Panc1 (cell line): ENCODE measurements at regions not wholly inside any gene's neighbourhood (a gene's known extent, or its start where the extent isn't known, plus 50 kb on each side); places are given as distances from the start of the nearest gene placed in this dataset.

Experiments used
- POLR2AphosphoS5 ChIP-seq: IDR thresholded peaks from 2 replicates; pipeline ENCODE4 v1.6.1; 2012; ENCODE audit warnings: mild to moderate bottlenecking, low read depth, low read length, moderate library complexity
- SIN3A ChIP-seq: IDR thresholded peaks from 2 replicates; pipeline ENCODE4 v1.6.1; 2012; ENCODE audit warnings: low read depth, mild to moderate bottlenecking, low read length, moderate library complexity, borderline replicate concordance; ENCODE audit not compliant: insufficient read depth
- TCF7L2 ChIP-seq: IDR thresholded peaks from 2 replicates; pipeline ENCODE4 v1.6.1; 2011; ENCODE audit warnings: mild to moderate bottlenecking, low read depth, low read length, inconsistent platforms
- TF ChIP-seq, protein P1 (sequence below): fragments of 450-650 bp; IDR thresholded peaks from 2 replicates; pipeline ENCODE4 v1.5.1; 2017; ENCODE audit warnings: mild to moderate bottlenecking
- TF ChIP-seq, protein P2 (sequence below), 2 experiments: IDR thresholded peaks; 2 replicates each; pipeline ENCODE4 v1.6.1; 2011 to 2012; ENCODE audit warnings: low read depth in 2 of 2, control low read depth in 1 of 2, low read length in 1 of 2, mild to moderate bottlenecking in 1 of 2, moderate library complexity in 1 of 2; ENCODE audit not compliant: insufficient read depth in 1 of 2

DNA sequence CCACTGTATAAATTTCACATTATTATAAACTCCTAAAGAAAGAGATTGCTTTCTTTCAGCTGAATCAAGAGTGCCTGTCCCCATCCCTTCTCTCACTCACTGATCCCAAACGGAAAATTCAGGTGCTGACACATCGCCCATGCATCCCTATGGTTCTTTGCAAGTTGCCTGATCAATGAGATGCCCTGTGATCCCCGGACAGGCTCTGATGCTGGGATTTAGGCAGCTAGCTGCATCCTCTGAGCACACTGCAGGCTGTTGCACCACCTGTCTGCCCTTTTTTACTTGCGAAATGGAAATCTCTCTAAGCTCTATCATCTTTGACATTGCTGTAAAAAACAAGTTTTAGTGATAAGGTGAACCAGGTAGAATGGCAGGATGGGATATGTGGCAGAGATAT, 456.5 kb downstream of the GATA3 start:
- TF ChIP-seq, protein P1, sequence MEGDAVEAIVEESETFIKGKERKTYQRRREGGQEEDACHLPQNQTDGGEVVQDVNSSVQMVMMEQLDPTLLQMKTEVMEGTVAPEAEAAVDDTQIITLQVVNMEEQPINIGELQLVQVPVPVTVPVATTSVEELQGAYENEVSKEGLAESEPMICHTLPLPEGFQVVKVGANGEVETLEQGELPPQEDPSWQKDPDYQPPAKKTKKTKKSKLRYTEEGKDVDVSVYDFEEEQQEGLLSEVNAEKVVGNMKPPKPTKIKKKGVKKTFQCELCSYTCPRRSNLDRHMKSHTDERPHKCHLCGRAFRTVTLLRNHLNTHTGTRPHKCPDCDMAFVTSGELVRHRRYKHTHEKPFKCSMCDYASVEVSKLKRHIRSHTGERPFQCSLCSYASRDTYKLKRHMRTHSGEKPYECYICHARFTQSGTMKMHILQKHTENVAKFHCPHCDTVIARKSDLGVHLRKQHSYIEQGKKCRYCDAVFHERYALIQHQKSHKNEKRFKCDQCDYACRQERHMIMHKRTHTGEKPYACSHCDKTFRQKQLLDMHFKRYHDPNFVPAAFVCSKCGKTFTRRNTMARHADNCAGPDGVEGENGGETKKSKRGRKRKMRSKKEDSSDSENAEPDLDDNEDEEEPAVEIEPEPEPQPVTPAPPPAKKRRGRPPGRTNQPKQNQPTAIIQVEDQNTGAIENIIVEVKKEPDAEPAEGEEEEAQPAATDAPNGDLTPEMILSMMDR: no peak
- no peak for TF ChIP-seq POLR2AphosphoS5
- TF ChIP-seq, protein P2, sequence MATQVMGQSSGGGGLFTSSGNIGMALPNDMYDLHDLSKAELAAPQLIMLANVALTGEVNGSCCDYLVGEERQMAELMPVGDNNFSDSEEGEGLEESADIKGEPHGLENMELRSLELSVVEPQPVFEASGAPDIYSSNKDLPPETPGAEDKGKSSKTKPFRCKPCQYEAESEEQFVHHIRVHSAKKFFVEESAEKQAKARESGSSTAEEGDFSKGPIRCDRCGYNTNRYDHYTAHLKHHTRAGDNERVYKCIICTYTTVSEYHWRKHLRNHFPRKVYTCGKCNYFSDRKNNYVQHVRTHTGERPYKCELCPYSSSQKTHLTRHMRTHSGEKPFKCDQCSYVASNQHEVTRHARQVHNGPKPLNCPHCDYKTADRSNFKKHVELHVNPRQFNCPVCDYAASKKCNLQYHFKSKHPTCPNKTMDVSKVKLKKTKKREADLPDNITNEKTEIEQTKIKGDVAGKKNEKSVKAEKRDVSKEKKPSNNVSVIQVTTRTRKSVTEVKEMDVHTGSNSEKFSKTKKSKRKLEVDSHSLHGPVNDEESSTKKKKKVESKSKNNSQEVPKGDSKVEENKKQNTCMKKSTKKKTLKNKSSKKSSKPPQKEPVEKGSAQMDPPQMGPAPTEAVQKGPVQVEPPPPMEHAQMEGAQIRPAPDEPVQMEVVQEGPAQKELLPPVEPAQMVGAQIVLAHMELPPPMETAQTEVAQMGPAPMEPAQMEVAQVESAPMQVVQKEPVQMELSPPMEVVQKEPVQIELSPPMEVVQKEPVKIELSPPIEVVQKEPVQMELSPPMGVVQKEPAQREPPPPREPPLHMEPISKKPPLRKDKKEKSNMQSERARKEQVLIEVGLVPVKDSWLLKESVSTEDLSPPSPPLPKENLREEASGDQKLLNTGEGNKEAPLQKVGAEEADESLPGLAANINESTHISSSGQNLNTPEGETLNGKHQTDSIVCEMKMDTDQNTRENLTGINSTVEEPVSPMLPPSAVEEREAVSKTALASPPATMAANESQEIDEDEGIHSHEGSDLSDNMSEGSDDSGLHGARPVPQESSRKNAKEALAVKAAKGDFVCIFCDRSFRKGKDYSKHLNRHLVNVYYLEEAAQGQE (IDR thresholded peaks at IDR 0.05; ENCODE audit: insufficient read depth in 1 of 2, low read depth in 2 of 2, low read length in 1 of 2): no peak
- no peak for TF ChIP-seq SIN3A
- no peak for TF ChIP-seq TCF7L2
